Astrocyte of the spinal cord (primary cell): ENCODE measurements at regions not wholly inside any gene's neighbourhood (a gene's known extent, or its start where the extent isn't known, plus 50 kb on each side); places are given as distances from the start of the nearest gene placed in this dataset.

Experiments
- DNase-seq: peaks from one replicate; pipeline ENCODE4 v3.0.0; 2011; ENCODE audit warnings: low read depth, low spot score
- H3K4me3 ChIP-seq: 2 replicates; pipeline ENCODE4 v1.5.1; 2011; ENCODE audit warnings: low read depth, mild to moderate bottlenecking, low read length, moderate library complexity
- CTCF ChIP-seq: IDR thresholded peaks from 2 replicates; pipeline ENCODE4 v1.5.1; 2012; ENCODE audit warnings: low read depth, mild to moderate bottlenecking, low read length, inconsistent platforms
- in situ Hi-C: cut with HindIII; loops from 2 replicates; pipeline ENCODE4 v1.10.0; 2017; ENCODE audit warnings: low sequenced_read_pairs

GRCh38 chr11:131121426-131122333 lies 205.4 kb upstream of the SNX19 start:
- DNase-seq = no peak
- no peak for TF ChIP-seq CTCF
- in situ Hi-C loops = no loop called here
- no peak overlapping the region for H3K4me3 ChIP-seq

- TF ChIP-seq CTCF = no peak
- no peak for DNase-seq
- no peak overlapping the region for H3K4me3 ChIP-seq
- in situ Hi-C loops = no loop called here
Measured at GRCh38 chr11:131122448-131122847, 206.2 kb upstream of the SNX19 start.

- H3K4me3 ChIP-seq = no peak overlapping the region
- TF ChIP-seq CTCF = no peak
- in situ Hi-C loops = no loop called here
- DNase-seq = no peak
Measured at GRCh38 chr11:131129474-131129873, 213.2 kb upstream of the SNX19 start.

- no peak overlapping the region for H3K4me3 ChIP-seq
- TF ChIP-seq CTCF = no peak
- no peak for DNase-seq
- in situ Hi-C loops = no loop called here
Measured at GRCh38 chr11:131135611-131136010, 219.3 kb upstream of the SNX19 start.

GRCh38 chr11:131136486-131136885 lies 220.2 kb upstream of the SNX19 start:
- no peak for TF ChIP-seq CTCF
- no peak overlapping the region for H3K4me3 ChIP-seq
- DNase-seq = no peak
- in situ Hi-C loops = no loop called here

- in situ Hi-C loops = no loop called here
- TF ChIP-seq CTCF = no peak
- H3K4me3 ChIP-seq = no peak overlapping the region
- DNase-seq = no peak
Measured at GRCh38 chr11:131137046-131137445, 220.8 kb upstream of the SNX19 start.
